AG20443 (cell line): ENCODE measurements at regions not wholly inside any gene's neighbourhood (a gene's known extent, or its start where the extent isn't known, plus 50 kb on each side); places are given as distances from the start of the nearest gene placed in this dataset.
A peak's percentile ranks its signal among the peaks of the same experiment; 100 is the strongest.
"Not testable (repeated sequence)": the region's sequence is repeated elsewhere in the genome, so short reads cannot be mapped to it uniquely, and the experiment has no call there.

Source experiments
- DNase-seq: peaks from one replicate; pipeline ENCODE4 v3.0.0; 2012; ENCODE audit warnings: low spot score, mixed read lengths

DNA sequence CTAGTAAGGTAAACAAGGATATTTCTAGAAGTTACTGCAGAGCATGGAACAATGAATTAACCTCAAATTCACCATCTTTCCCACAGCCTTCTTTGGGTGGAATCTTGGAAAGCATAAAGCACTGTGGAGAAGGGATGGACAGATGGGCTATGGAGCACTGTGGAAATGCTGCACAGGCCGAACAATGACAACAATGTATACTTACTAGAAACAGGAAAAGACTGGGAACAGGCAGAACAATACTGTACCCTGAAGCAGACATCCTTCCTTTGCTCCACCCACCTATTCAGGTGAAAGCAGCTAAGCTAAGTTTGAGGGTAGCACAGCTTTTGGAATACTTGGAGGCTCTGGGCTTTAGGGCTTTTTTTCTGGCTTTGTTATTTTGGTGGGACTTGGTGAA, 250.6 kb upstream of the KLF8 start:
- DNase-seq = no peak

GRCh38 chrX:55996649-55997048, 235.5 kb upstream of the KLF8 start:
- no peak for DNase-seq

DNA sequence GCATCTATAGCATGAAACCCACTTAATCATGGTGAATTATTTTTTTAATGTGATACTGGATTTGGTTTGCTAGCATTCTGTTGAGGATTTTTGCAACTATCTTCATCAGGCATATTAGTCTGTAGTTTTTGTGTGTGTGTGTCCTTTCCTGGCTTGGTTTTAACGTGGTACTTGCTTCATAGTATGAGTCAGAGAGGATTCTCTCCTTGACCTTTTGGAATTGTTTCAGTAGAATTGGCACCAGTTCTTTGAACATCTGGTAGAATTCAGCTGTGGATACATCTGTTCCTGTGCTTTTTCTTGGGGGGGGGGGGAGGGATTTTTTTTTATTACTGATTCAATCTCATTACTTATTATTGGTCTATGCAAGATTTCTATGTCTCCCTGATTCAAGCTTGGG, 232.0 kb upstream of the KLF8 start:
- DNase-seq = peak; percentile 17

- no peak for DNase-seq
Observed at GRCh38 chrX:56000729-56001128, 231.4 kb upstream of the KLF8 start.

- no peak for DNase-seq
Observed at GRCh38 chrX:56025872-56026571, 206.1 kb upstream of the KLF8 start.

GRCh38 chrX:56026815-56027214, 205.3 kb upstream of the KLF8 start:
- DNase-seq = no peak

DNA sequence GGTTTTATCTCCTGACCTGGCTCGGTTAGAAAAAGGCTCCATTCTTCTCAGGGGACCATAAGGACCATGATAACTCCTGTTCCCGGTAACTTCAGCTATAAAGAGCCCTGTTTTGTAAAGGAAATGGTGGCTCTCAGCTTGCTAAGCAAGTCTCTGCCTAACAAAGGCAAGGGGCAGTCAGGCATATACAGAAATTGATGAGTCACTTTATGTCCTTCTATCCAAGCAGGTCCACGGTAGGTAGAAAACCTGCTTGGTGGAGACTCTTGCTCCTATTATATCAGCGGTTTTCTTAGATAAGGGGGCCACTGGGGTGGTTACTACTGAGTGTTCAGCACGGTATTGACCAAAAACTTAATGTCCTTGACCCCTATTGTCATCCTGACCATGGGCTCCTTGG, 203.0 kb upstream of the KLF8 start:
- DNase-seq = no peak

DNA sequence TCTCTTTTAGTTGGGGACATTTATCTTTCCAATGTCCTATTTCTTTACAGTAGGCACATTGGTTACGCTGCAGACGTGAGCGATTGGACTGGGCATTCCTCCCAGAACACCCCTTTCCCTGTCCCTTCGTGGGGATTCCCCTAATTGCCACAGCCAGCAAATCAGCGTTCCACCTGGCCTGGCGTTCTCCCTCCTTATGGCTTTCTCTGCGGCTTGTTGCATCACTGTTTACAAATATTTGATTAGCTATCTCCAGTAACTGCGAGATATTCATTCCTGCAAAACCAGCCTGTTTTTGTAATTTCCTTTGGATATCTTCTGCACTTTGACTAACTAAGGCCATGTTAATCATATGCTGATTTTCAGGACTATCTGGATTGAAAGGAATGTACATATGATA, 202.5 kb upstream of the KLF8 start:
- no peak for DNase-seq

GRCh38 chrX:56031409-56031808, 200.7 kb upstream of the KLF8 start:
- DNase-seq = no peak

DNA sequence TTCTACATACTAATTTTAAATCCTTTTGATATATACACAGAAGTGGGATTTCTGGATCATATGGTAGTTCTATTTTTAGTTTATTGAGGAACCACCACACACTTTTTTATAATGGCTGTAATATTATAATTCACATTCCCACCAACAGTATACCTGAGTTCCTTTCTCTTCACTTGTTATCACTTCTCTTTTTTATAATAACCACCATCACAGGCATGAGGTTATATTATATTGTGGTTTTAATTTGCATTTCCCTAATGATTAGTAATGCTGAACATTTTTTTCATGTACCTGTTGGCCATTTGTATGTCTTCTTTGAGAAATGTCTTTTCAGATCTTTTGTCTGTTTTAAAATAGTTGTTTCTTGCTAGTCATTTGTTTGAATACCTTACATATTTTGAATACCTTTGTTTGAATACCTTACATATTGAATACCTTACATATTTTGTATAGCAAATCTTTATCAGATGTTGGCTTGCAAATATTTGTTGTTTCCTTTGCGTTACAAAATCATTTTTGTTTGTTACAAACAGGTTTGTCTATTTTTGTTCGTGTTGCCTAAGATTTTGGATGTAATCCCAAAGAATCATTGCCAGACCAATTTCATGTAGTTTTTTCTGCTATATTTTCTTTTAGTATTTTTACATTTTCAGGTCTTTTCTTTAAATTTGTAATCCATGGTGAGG, 198.5 kb upstream of the KLF8 start:
- DNase-seq = no peak

- DNase-seq = not testable (repeated sequence)
Observed at GRCh38 chrX:56052673-56053330, 179.4 kb upstream of the KLF8 start.

- no peak for DNase-seq
Observed at GRCh38 chrX:56057325-56057724, 174.8 kb upstream of the KLF8 start.

- DNase-seq = no peak
Observed at GRCh38 chrX:56066016-56066415, 166.1 kb upstream of the KLF8 start.

GRCh38 chrX:56068274-56068758, 163.8 kb upstream of the KLF8 start:
- DNase-seq = no peak

DNA sequence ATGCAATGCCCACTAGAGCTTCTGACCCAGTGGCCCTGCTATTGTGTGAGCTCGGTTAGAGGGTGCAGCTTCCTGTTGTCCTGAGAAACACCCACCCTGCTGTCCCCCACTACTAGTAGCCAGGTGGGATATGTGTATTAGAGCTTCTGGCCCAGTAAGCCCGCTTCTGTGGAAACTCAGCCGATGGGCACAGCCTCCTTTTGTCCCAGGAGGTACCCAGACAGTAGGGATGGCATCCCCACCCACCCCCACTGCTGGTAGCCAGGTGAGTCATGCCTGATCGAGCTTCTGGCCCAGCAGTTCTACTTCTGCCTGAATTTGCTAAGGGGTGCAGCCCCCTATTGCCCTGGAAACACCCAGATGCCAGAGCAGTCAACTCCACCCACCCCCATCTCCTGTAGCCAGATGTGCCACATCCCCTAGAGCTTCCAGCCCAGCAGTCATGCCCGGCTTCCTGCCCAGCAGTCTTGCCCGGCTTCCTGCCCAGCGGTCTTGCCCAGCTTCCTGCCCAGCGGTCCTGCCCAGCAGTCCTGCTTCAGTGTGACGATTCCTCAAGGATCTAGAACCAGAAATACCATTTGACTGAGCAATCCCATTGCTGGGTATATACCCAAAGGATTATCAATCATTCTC, 162.7 kb upstream of the KLF8 start:
- DNase-seq = no peak

- no peak for DNase-seq
Observed at GRCh38 chrX:56089376-56089775, 142.8 kb upstream of the KLF8 start.

- no peak for DNase-seq
Observed at GRCh38 chrX:56099271-56099670, 132.9 kb upstream of the KLF8 start.

DNA sequence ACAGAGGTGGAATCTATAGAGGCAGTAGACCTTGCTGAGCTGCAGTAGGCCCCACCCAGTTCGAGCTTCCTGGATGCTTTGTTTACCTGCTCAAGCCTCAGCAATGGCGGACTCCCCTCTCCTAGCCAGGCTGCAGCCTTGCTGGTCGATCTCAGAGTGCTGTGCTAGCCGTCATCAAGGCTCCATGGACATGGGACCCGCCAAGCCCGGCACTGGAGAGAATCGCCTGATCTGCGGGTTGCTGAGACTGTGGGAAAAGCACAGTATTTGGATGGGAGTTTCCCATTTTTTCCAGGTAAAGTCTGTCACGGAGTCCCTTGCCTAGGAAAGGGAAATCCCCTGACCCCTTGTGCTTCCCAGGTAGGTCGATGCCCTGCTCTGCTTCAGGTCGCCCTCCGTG, 124.8 kb upstream of the KLF8 start:
- DNase-seq = no peak

GRCh38 chrX:56113785-56114436, 118.2 kb upstream of the KLF8 start:
- no peak for DNase-seq

DNA sequence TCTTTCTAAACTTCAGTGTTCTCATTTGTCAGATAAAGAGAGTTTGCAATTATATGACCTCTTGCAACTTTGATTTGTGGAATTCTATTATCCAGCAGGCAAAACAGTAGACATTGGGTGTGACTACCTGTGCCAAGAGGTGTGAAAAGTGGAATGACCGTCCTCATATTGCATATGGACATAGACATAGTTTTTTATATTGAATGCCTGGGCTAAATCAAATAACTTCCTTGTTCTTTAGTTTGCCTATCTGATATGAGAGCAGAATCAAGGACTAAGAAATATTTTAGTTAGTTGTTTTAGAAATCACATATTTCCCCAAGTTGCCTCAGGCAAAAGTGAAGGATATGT, 117.7 kb upstream of the KLF8 start:
- DNase-seq = no peak

DNA sequence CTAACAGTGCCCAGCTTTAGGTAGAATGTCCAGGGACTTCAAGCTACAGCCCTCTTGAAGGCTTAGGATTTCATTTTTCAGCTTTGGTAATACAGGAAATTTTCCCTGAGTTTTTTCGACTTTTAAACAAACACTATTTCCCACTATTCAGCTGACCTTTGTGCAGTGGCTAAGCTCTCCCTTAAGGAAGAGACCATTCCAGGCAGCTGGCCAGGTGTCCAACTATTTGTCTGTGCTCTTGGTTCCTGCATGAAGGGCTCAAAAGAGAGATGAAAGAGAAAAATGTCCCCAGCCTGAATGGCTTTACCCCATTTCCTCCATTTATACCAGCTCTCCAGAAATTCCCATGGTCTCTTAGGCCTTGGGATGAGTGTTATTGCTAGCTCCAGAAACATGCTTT, 111.9 kb upstream of the KLF8 start:
- no peak for DNase-seq

DNA sequence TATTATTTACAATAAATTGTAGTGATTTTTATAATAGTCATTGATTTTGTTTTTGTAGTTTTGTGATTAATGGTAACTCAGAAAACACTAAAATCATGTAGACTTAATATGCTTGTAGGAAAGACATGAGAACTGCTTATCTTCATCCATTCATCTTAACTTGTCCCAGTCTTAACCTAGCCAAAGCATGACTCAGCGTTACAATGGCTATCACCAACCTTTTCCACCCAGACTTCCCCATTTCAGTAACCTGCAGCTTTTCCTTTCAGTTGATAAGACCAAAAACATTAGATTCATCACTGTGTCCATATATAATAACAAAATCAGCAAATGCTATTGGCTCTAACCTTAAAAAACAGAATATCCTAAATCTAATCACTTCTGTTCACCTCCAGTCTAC, 106.2 kb upstream of the KLF8 start:
- no peak for DNase-seq
